HL-60 (cell line): ENCODE measurements at regions not wholly inside any gene's neighbourhood (a gene's known extent, or its start where the extent isn't known, plus 50 kb on each side); places are given as distances from the start of the nearest gene placed in this dataset.

ENCODE experiments used
- CTCF ChIP-seq: IDR thresholded peaks from one replicate; pipeline ENCODE4 v1.5.1; 2011; ENCODE audit warnings: low read length, control low read depth, inconsistent platforms; ENCODE audit not compliant: insufficient read depth
- POLR2AphosphoS5 ChIP-seq: IDR thresholded peaks from 2 replicates; pipeline ENCODE4 v1.6.1; 2012; ENCODE audit warnings: low read depth
- REST ChIP-seq: IDR thresholded peaks from 2 replicates; pipeline ENCODE4 v1.6.1; 2012; ENCODE audit warnings: low read depth; ENCODE audit not compliant: insufficient replicate concordance
- SPI1 ChIP-seq: IDR thresholded peaks from 2 replicates; pipeline ENCODE4 v1.6.1; 2012; ENCODE audit warnings: low read depth, mild to moderate bottlenecking, borderline replicate concordance

DNA sequence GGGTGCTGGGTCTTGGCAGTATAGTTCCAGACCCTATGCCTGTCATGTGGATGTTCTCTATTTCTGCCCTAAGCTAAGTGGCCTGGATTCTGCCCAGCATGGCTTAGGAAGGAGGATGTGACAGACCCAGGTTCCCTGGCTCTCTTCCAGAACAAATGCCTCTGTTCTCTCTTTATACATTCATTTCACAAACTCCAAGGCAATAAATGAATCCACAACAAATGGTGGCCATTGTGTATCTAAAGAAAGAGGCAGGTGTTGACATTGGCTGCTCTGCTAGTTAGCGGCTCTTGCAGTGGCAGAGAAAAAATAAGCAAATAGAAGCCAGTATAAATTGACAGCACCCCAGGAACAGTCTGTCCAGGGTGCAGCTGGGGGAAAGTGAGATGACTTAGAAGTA lies 298.6 kb downstream of the SUCLG1 start:
- no peak for TF ChIP-seq CTCF
- no peak for TF ChIP-seq REST
- no peak for TF ChIP-seq SPI1
- no peak for TF ChIP-seq POLR2AphosphoS5
